H1 (cell line): ENCODE measurements at regions not wholly inside any gene's neighbourhood (a gene's known extent, or its start where the extent isn't known, plus 50 kb on each side); places are given as distances from the start of the nearest gene placed in this dataset.
"Not testable (repeated sequence)": the region's sequence is repeated elsewhere in the genome, so short reads cannot be mapped to it uniquely, and the experiment has no call there.

Source experiments
- CTCF ChIA-PET: fragments of 300-600 bp; sonication (Branson Sonifier 250); formaldehyde crosslinking; loops from one replicate; lab custom pipeline; 2021; ENCODE audit not compliant: partially characterized antibody; lab: Charles Lee
- POLR2A ChIA-PET: fragments of 300-600 bp; sonication (Branson Sonifier 250); formaldehyde crosslinking; loops from one replicate; lab custom pipeline; 2021; ENCODE audit warnings: inconsistent platforms; ENCODE audit not compliant: partially characterized antibody; lab: Charles Lee
- DNase-seq, 2 experiments: peaks; one replicate each; pipeline versions ENCODE4 v3.0.0 to v3.0.0-alpha.2; 2010 to 2022; ENCODE audit warnings: low spot score in 2 of 2, low read depth in 1 of 2, mixed read lengths in 1 of 2
- FAIRE-seq: peaks from 2 replicates; lab custom pipeline; 2011; peaks lifted over from hg19 to GRCh38; lab: Jason Lieb, UNC
- H2AFZ ChIP-seq: 2 replicates; pipeline ENCODE4 v1.8.1; 2012; ENCODE audit warnings: low read length, inconsistent platforms
- H2AK5ac ChIP-seq: 2 replicates; pipeline ENCODE4 v1.6.1; 2013; ENCODE audit warnings: low read depth, low read length
- H2BK120ac ChIP-seq: replicated peaks from 2 replicates; pipeline ENCODE3; 2013; ENCODE audit warnings: low read depth, low read length, inconsistent platforms
- H2BK12ac ChIP-seq: 2 replicates; pipeline ENCODE4 v1.6.1; 2013; ENCODE audit warnings: low read depth, low read length
- H2BK15ac ChIP-seq: 2 replicates; pipeline ENCODE4 v1.6.1; 2013; ENCODE audit warnings: low read length
- H2BK20ac ChIP-seq: 2 replicates; pipeline ENCODE4 v1.6.1; 2013; ENCODE audit warnings: low read length
- H2BK5ac ChIP-seq: 2 replicates; pipeline ENCODE4 v1.6.1; 2013; ENCODE audit warnings: low read depth, low read length
- H3K14ac ChIP-seq: 2 replicates; pipeline ENCODE4 v1.6.1; 2013; ENCODE audit warnings: inconsistent platforms; ENCODE audit not compliant: insufficient read length
- H3K18ac ChIP-seq: 2 replicates; pipeline ENCODE4 v1.6.1; 2013; ENCODE audit warnings: low read length; ENCODE audit errors: extremely low read depth
- H3K23ac ChIP-seq: 2 replicates; pipeline ENCODE4 v1.6.1; 2013; ENCODE audit warnings: inconsistent platforms; ENCODE audit not compliant: insufficient read length
- H3K23me2 ChIP-seq: 2 replicates; pipeline ENCODE4 v1.6.1; 2013; ENCODE audit warnings: low read depth, low read length
- H3K27ac ChIP-seq: 2 replicates; pipeline ENCODE4 v1.6.1; 2011; ENCODE audit warnings: low read depth, low read length, inconsistent platforms
- H3K27me3 ChIP-seq, 4 experiments: replicated peaks in 1 of 4; 1 replicate in 1 of 4; 2 replicates in 3 of 4; pipeline versions ENCODE4 v1.6.1 to v1.8.1; 2011 to 2013; ENCODE audit warnings: low read length in 3 of 4, mild to moderate bottlenecking in 3 of 4, inconsistent platforms in 2 of 4, mixed read lengths in 2 of 4, moderate library complexity in 1 of 4; ENCODE audit not compliant: control insufficient read depth in 3 of 4, insufficient read depth in 3 of 4; ENCODE audit errors: extremely low read depth in 1 of 4
- H3K36me3 ChIP-seq, 4 experiments: 2 replicates each; pipeline versions ENCODE4 v1.6.1 to v1.8.1; 2011 to 2013; ENCODE audit warnings: mild to moderate bottlenecking in 4 of 4, low read length in 3 of 4, moderate library complexity in 2 of 4, control low read depth in 1 of 4, inconsistent platforms in 1 of 4; ENCODE audit not compliant: insufficient read depth in 4 of 4, control insufficient read depth in 2 of 4
- H3K4ac ChIP-seq: replicated peaks from 2 replicates; pipeline ENCODE3; 2013; ENCODE audit warnings: low read length, low read depth, mixed read lengths, inconsistent platforms; ENCODE audit not compliant: insufficient read length
- H3K4me1 ChIP-seq, 4 experiments: replicated peaks in 1 of 4; 1 replicate in 1 of 4; 2 replicates in 3 of 4; pipeline versions ENCODE4 v1.6.1 to v1.8.1; 2011 to 2013; ENCODE audit warnings: low read length in 3 of 4, inconsistent platforms in 2 of 4, mixed read lengths in 1 of 4; ENCODE audit not compliant: insufficient read depth in 4 of 4, control insufficient read depth in 3 of 4
- H3K4me2 ChIP-seq, 2 experiments: 2 replicates each; pipeline versions ENCODE4 v1.6.1 to v1.8.1; 2011 to 2013; ENCODE audit warnings: low read depth in 2 of 2, low read length in 2 of 2, control low read depth in 1 of 2, inconsistent platforms in 1 of 2, mild to moderate bottlenecking in 1 of 2; ENCODE audit not compliant: insufficient read depth in 1 of 2
- H3K4me3 ChIP-seq, 4 experiments: fragments of 200-600, 300-600 bp in 1 of 4; sonication (generic), shearing (Covaris generic), sonication (Bioruptor Twin) in 1 of 4; 2 replicates each; pipeline versions ENCODE4 v1.5.1 to v1.8.1; 2011 to 2016; ENCODE audit warnings: low read length in 4 of 4, low read depth in 3 of 4, control low read depth in 2 of 4, inconsistent platforms in 2 of 4, mild to moderate bottlenecking in 2 of 4, mixed read lengths in 1 of 4, moderate library complexity in 1 of 4; ENCODE audit not compliant: insufficient read depth in 2 of 4; ENCODE audit errors: extremely low read depth in 1 of 4
- H3K56ac ChIP-seq: replicated peaks from 2 replicates; pipeline ENCODE3; 2013; ENCODE audit warnings: low read depth, mild to moderate bottlenecking, mixed read lengths, low read length, inconsistent platforms; ENCODE audit not compliant: insufficient read length
- H3K79me1 ChIP-seq: 2 replicates; pipeline ENCODE4 v1.6.1; 2013; ENCODE audit warnings: low read depth, low read length, control low read depth
- H3K79me2 ChIP-seq, 2 experiments: 2 replicates each; pipeline versions ENCODE4 v1.6.1 to v1.8.1; 2012 to 2013; ENCODE audit warnings: low read length in 2 of 2, mild to moderate bottlenecking in 2 of 2, inconsistent platforms in 1 of 2; ENCODE audit not compliant: insufficient read depth in 2 of 2, control insufficient read depth in 1 of 2
- H3K9ac ChIP-seq, 4 experiments: replicated peaks in 1 of 4; 1 replicate in 1 of 4; 2 replicates in 3 of 4; pipeline versions ENCODE4 v1.6.1 to v1.8.1; 2011 to 2013; ENCODE audit warnings: low read depth in 3 of 4, low read length in 3 of 4, control low read depth in 2 of 4, mild to moderate bottlenecking in 2 of 4, moderate library complexity in 2 of 4, inconsistent platforms in 1 of 4; ENCODE audit errors: extremely low read depth in 1 of 4
- H3K9me3 ChIP-seq, 2 experiments: 2 replicates each; pipeline versions ENCODE4 v1.6.1 to v1.8.1; 2012 to 2013; ENCODE audit warnings: mild to moderate bottlenecking in 2 of 2, moderate library complexity in 2 of 2, control low read depth in 1 of 2, inconsistent platforms in 1 of 2, low read depth in 1 of 2, low read length in 1 of 2, mixed read lengths in 1 of 2; ENCODE audit not compliant: insufficient read depth in 2 of 2
- H4K20me1 ChIP-seq, 2 experiments: replicated peaks in 1 of 2; 2 replicates each; pipeline versions ENCODE3 to v1.8.1; 2011 to 2013; ENCODE audit warnings: inconsistent platforms in 2 of 2, low read length in 2 of 2, mild to moderate bottlenecking in 1 of 2; ENCODE audit not compliant: insufficient read depth in 2 of 2, control insufficient read depth in 1 of 2
- H4K5ac ChIP-seq: 2 replicates; pipeline ENCODE4 v1.6.1; 2013; ENCODE audit warnings: low read length, low read depth, mixed read lengths, inconsistent platforms; ENCODE audit not compliant: insufficient read length
- H4K8ac ChIP-seq: 2 replicates; pipeline ENCODE4 v1.8.0; 2013; ENCODE audit warnings: mild to moderate bottlenecking, moderate library complexity, low read length, inconsistent platforms; ENCODE audit not compliant: insufficient read depth; ENCODE audit errors: extremely low read depth
- H4K91ac ChIP-seq: replicated peaks from 2 replicates; pipeline ENCODE3; 2013; ENCODE audit warnings: low read length, mixed read lengths, inconsistent platforms; ENCODE audit not compliant: insufficient read length
- WGBS, 2 experiments: shearing (Covaris generic) in 1 of 2; methylation state at CpG; one replicate each; pipeline versions ENCODE4 v1.1.6 to v1.1.7; 2013 to 2015; ENCODE audit warnings: low lambda C conversion rate in 2 of 2, mixed read lengths in 2 of 2, inconsistent platforms in 1 of 2, low coverage in 1 of 2, missing lambda C conversion rate in 1 of 2; ENCODE audit not compliant: insufficient replicate concordance in 2 of 2, insufficient coverage in 1 of 2, insufficient read length in 1 of 2; ENCODE audit errors: extremely low coverage in 1 of 2, missing lambda C conversion rate in 1 of 2; 5-methylcytosine and 5-hydroxymethylcytosine counted together

DNA sequence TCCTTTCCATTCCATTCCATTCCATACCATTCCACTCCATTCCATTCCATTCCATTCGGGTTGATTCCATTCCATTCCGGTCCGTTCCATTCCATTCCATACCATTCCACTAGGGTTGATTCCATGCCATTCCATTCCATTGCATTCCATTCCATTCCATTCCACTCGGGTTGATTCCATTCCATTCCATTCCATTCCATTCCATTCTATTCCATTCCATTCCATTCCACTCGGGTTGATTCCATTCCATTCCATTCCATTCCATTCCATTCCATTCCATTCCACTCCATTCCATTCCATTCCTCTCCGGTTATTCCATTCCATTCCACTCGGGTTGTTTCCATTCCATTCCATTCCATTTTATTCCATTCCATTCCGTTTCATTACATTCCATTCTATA is 153.4 kb downstream of the CWH43 start:
- H2BK15ac ChIP-seq, H3K23me2 ChIP-seq, H2BK12ac ChIP-seq, H4K5ac ChIP-seq, H3K79me1 ChIP-seq, H3K4me1 ChIP-seq, H3K14ac ChIP-seq, H3K56ac ChIP-seq, H3K4me3 ChIP-seq, H2BK20ac ChIP-seq, H4K20me1 ChIP-seq, H3K4ac ChIP-seq, H3K27me3 ChIP-seq, DNase-seq, H3K36me3 ChIP-seq, H3K18ac ChIP-seq, CTCF ChIA-PET, H3K27ac ChIP-seq, H2BK120ac ChIP-seq, POLR2A ChIA-PET, H3K79me2 ChIP-seq, H3K23ac ChIP-seq, H3K4me2 ChIP-seq, H2AK5ac ChIP-seq, H4K8ac ChIP-seq, H2BK5ac ChIP-seq, FAIRE-seq, H4K91ac ChIP-seq, H2AFZ ChIP-seq, H3K9ac ChIP-seq: not testable (repeated sequence)
- peaks cover 0 to 17% of the 10 kb centered on the region in 2 experiments; a peak in 2 of 4 replicates for H3K9me3 ChIP-seq
- 77% methylated on average over 7 of the region's 8 CpGs; no CpG with 5 or more reads in 1 of the 2 experiments for WGBS, 2 experiments

DNA sequence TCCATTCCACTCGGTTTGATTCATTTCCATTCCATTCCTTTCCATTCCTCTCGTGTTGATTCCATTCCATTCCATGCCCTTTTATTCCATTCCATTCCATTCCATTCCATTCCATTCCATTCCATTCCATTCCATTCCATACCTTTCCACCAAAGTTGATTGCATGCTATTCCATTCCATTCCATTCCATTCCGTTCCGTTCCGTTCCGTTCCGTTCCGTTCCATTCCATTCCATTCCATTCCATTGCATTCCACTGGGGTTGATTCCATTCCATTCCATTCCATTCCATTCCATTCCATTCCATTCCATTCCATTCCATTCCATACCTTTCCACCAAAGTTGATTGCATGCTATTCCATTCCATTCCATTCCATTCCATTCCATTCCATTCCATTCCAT is 154.3 kb downstream of the CWH43 start:
- H3K36me3 ChIP-seq, H3K4me2 ChIP-seq, H4K8ac ChIP-seq, H2BK20ac ChIP-seq, FAIRE-seq, DNase-seq, H2BK15ac ChIP-seq, H3K79me2 ChIP-seq, H2AK5ac ChIP-seq, H2BK12ac ChIP-seq, H3K23ac ChIP-seq, H4K20me1 ChIP-seq, H3K14ac ChIP-seq, H3K27me3 ChIP-seq, H3K4me1 ChIP-seq, CTCF ChIA-PET, POLR2A ChIA-PET, H3K79me1 ChIP-seq, H3K27ac ChIP-seq, H3K9ac ChIP-seq, H2AFZ ChIP-seq, H3K56ac ChIP-seq, H2BK5ac ChIP-seq, H4K91ac ChIP-seq, H2BK120ac ChIP-seq, H3K18ac ChIP-seq, H4K5ac ChIP-seq, H3K4ac ChIP-seq, H3K4me3 ChIP-seq: not testable (repeated sequence)
- 26 to 98% methylated on average over 6 to 7 of the region's 8 CpGs for WGBS, 2 experiments
- Histone ChIP-seq H3K9me3 (peaks cover 0 to 22% of the 10 kb centered on the region in 2 experiments; a peak in 3 of 4 replicates), H3K23me2 (peaks cover 11% of the 10 kb centered on the region; the same call in 1 of the 2 replicates)
